Aorta (tissue), 5 donors: ENCODE measurements at regions not wholly inside any gene's neighbourhood (a gene's known extent, or its start where the extent isn't known, plus 50 kb on each side); places are given as distances from the start of the nearest gene placed in this dataset.

Source experiments
- ATAC-seq: fragments of 200-7000 bp; cut with Tn5 transposase; one replicate; pipeline ENCODE4 v1.9.1; 2022; ENCODE audit warnings: moderate library complexity; ENCODE audit not compliant: low FRiP score
- DNase-seq, 2 donors: peaks; one replicate each; pipeline ENCODE4 v3.0.0-alpha.2; 2020
- H3K27ac ChIP-seq, 2 donors: one replicate each; pipeline ENCODE4 v1.5.1; 2013; ENCODE audit warnings: low read length in 2 of 2, mild to moderate bottlenecking in 2 of 2, moderate library complexity in 2 of 2, control low read depth in 1 of 2, inconsistent platforms in 1 of 2, low read depth in 1 of 2
- H3K27me3 ChIP-seq, 2 donors: one replicate each; pipeline ENCODE4 v1.6.1; 2013; ENCODE audit warnings: control low read depth in 1 of 2, low read length in 1 of 2, mild to moderate bottlenecking in 1 of 2, moderate library complexity in 1 of 2; ENCODE audit not compliant: insufficient read depth in 2 of 2, control insufficient read depth in 1 of 2
- H3K36me3 ChIP-seq, 2 donors: one replicate each; pipeline ENCODE4 v1.6.1; 2013; ENCODE audit warnings: control low read depth in 1 of 2, low read length in 1 of 2, mild to moderate bottlenecking in 1 of 2; ENCODE audit not compliant: insufficient read depth in 2 of 2, control insufficient read depth in 1 of 2
- H3K4me1 ChIP-seq, 2 donors: one replicate each; pipeline ENCODE4 v1.6.1; 2013; ENCODE audit warnings: low read length in 2 of 2, control low read depth in 1 of 2, mild to moderate bottlenecking in 1 of 2, moderate library complexity in 1 of 2; ENCODE audit not compliant: insufficient read depth in 2 of 2, control insufficient read depth in 1 of 2
- H3K4me3 ChIP-seq, 2 donors: one replicate each; pipeline ENCODE4 v1.5.1; 2013; ENCODE audit warnings: low read length in 2 of 2, control low read depth in 1 of 2, mild to moderate bottlenecking in 1 of 2
- H3K9me3 ChIP-seq: one replicate; pipeline ENCODE4 v1.6.1; 2013; ENCODE audit warnings: mild to moderate bottlenecking, low read length; ENCODE audit not compliant: control insufficient read depth
- WGBS, 2 donors: extraction: QIAGEN DNeasy Blood & Tissue Kit; methylation state at CpG; one replicate each; pipeline ENCODE4 v1.1.7; 2013; 5-methylcytosine and 5-hydroxymethylcytosine counted together
- intact Hi-C, 2 donors: fragments of 100-400 bp; cut with DNase I; formaldehyde crosslinking; loops; one replicate each; pipeline versions ENCODE4 v1.14.2 to v1.15.0; 2022
- donor health status: healthy with polysubstance abuse.
- donor health status: Bipolar disorder and iron deficiency.
- donor health status: DM: no; HTN: no; CAD: no.
- donor health status: DM: no; HTN: no; CAD: no.
- donor health status: DM: yes; HTN: yes; CAD: no.

- peak in 1 of 2 donors; percentile 58 for DNase-seq
- 25 to 26% methylated on average over 5 of the region's 5 CpGs for WGBS, 2 donors
- intact Hi-C loops = no loop called here
- H3K9me3 ChIP-seq = no peaks in the 10 kb centered on the region
- H3K27ac ChIP-seq = no peak overlapping the region
- H3K27me3 ChIP-seq = no peaks in the 10 kb centered on the region
- H3K36me3 ChIP-seq = no peaks in the 10 kb centered on the region
- H3K4me3 ChIP-seq = no peak overlapping the region
- ATAC-seq = no peak
- no peaks in the 10 kb centered on the region for H3K4me1 ChIP-seq
Observed at GRCh38 chr20:10935658-10936402, 262.0 kb upstream of the JAG1 start.

GRCh38 chr20:10936786-10937185 lies 263.0 kb upstream of the JAG1 start:
- H3K27me3 ChIP-seq = no peaks in the 10 kb centered on the region
- no peak overlapping the region for H3K4me3 ChIP-seq
- no peak overlapping the region for H3K27ac ChIP-seq
- WGBS, 2 donors = 92 to 96% methylated on average over 2 of the region's 2 CpGs
- no peak for DNase-seq
- H3K9me3 ChIP-seq = no peaks in the 10 kb centered on the region
- no peaks in the 10 kb centered on the region for H3K4me1 ChIP-seq
- ATAC-seq = no peak
- intact Hi-C loops = no loop called here
- H3K36me3 ChIP-seq = no peaks in the 10 kb centered on the region

GRCh38 chr20:10939331-10939941 lies 265.6 kb upstream of the JAG1 start:
- DNase-seq (no peak), ATAC-seq (no peak)
- Histone ChIP-seq H3K36me3 (no peaks in the 10 kb centered on the region), H3K4me1 (no peaks in the 10 kb centered on the region), H3K9me3 (no peaks in the 10 kb centered on the region), H3K27me3 (no peaks in the 10 kb centered on the region), H3K4me3 (no peak overlapping the region), H3K27ac (no peak overlapping the region)
- intact Hi-C loops = no loop called here
- WGBS, 2 donors = 98% methylated on average over 2 of the region's 2 CpGs

GRCh38 chr20:10940941-10941340 lies 267.1 kb upstream of the JAG1 start:
- H3K36me3 ChIP-seq = no peaks in the 10 kb centered on the region
- no peaks in the 10 kb centered on the region for H3K9me3 ChIP-seq
- H3K4me1 ChIP-seq = peaks cover 0 to 1% of the 10 kb centered on the region in 2 donors
- WGBS, 2 donors = 88 to 90% methylated on average over 4 of the region's 4 CpGs
- intact Hi-C loops = no loop called here
- H3K27me3 ChIP-seq = no peaks in the 10 kb centered on the region
- no peak overlapping the region for H3K27ac ChIP-seq
- H3K4me3 ChIP-seq = no peak overlapping the region
- ATAC-seq (no peak), DNase-seq (no peak)

- no peaks in the 10 kb centered on the region for H3K9me3 ChIP-seq
- ATAC-seq (no peak), DNase-seq (no peak)
- H3K4me3 ChIP-seq = no peak overlapping the region
- no peak overlapping the region for H3K27ac ChIP-seq
- intact Hi-C loops = no loop called here
- H3K36me3 ChIP-seq = no peaks in the 10 kb centered on the region
- H3K4me1 ChIP-seq = peaks cover 0 to 1% of the 10 kb centered on the region in 2 donors
- WGBS, 2 donors = 81 to 92% methylated on average over 4 of the region's 4 CpGs
- H3K27me3 ChIP-seq = no peaks in the 10 kb centered on the region
Observed at GRCh38 chr20:10943686-10944265, 270.0 kb upstream of the JAG1 start.

- intact Hi-C loops = no loop called here
- H3K4me1 ChIP-seq = peaks cover 0 to 1% of the 10 kb centered on the region in 2 donors
- H3K36me3 ChIP-seq = no peaks in the 10 kb centered on the region
- no peaks in the 10 kb centered on the region for H3K9me3 ChIP-seq
- no peaks in the 10 kb centered on the region for H3K27me3 ChIP-seq
- WGBS, 2 donors = 41 to 43% methylated on average over 2 of the region's 2 CpGs
- H3K27ac ChIP-seq = no peak overlapping the region
- no peak for ATAC-seq
- no peak overlapping the region for H3K4me3 ChIP-seq
- DNase-seq = no peak
Observed at GRCh38 chr20:10946124-10946880, 272.5 kb upstream of the JAG1 start.

- ATAC-seq (no peak), DNase-seq (no peak)
- H3K36me3 ChIP-seq = no peaks in the 10 kb centered on the region
- intact Hi-C loops = no loop called here
- H3K4me1 ChIP-seq = peaks cover 0 to 1% of the 10 kb centered on the region in 2 donors
- H3K27ac ChIP-seq = no peak overlapping the region
- no peaks in the 10 kb centered on the region for H3K9me3 ChIP-seq
- H3K4me3 ChIP-seq = no peak overlapping the region
- H3K27me3 ChIP-seq = no peaks in the 10 kb centered on the region
Observed at GRCh38 chr20:10947726-10948125, 273.9 kb upstream of the JAG1 start.

GRCh38 chr20:10949930-10950783 lies 276.4 kb upstream of the JAG1 start:
- DNase-seq = no peak
- Histone ChIP-seq H3K27ac (no peak overlapping the region), H3K4me1 (peaks cover 0 to 2% of the 10 kb centered on the region in 2 donors), H3K4me3 (no peak overlapping the region), H3K27me3 (no peaks in the 10 kb centered on the region), H3K9me3 (no peaks in the 10 kb centered on the region), H3K36me3 (no peaks in the 10 kb centered on the region)
- WGBS, 2 donors = 95 to 97% methylated on average over 5 of the region's 5 CpGs
- no peak for ATAC-seq
- intact Hi-C loops = no loop called here
